SK-N-MC (cell line): ENCODE measurements at regions not wholly inside any gene's neighbourhood (a gene's known extent, or its start where the extent isn't known, plus 50 kb on each side); places are given as distances from the start of the nearest gene placed in this dataset.

Experiments
- DNase-seq: peaks from one replicate; pipeline ENCODE4 v3.0.0-alpha.2; 2011; ENCODE audit warnings: low read depth, low spot score
- H3K27ac ChIP-seq: fragments of 200-600 bp; sonication (generic); 2 replicates; pipeline ENCODE4 v1.5.1; 2016; ENCODE audit warnings: mixed run types
- H3K36me3 ChIP-seq: fragments of 200-600 bp; sonication (generic); 2 replicates; pipeline ENCODE4 v1.6.1; 2017; ENCODE audit warnings: antibody characterized with exemption, low read length, mixed read lengths; ENCODE audit not compliant: insufficient read depth
- H3K4me3 ChIP-seq: fragments of 200-600 bp; sonication (generic); 2 replicates; pipeline ENCODE4 v1.5.1; 2016
- H3K9ac ChIP-seq: fragments of 200-600 bp; sonication (generic); 2 replicates; pipeline ENCODE4 v1.8.0; 2017; ENCODE audit warnings: mixed run types, mixed read lengths; ENCODE audit not compliant: insufficient read length
- H3K9me3 ChIP-seq: fragments of 200-600 bp; sonication (generic); 2 replicates; pipeline ENCODE4 v1.6.1; 2017; ENCODE audit warnings: low read depth, mild to moderate bottlenecking, antibody characterized with exemption, low read length, moderate library complexity, mixed read lengths
- EZH2 ChIP-seq: fragments of 200-600 bp; sonication (generic); IDR thresholded peaks from one replicate; pipeline ENCODE4 v1.6.1; 2017; ENCODE audit warnings: antibody characterized with exemption
- FOXP2 ChIP-seq: optimal IDR thresholded peaks from 2 replicates; pipeline ENCODE3; 2011; ENCODE audit warnings: mild to moderate bottlenecking, moderate library complexity; ENCODE audit not compliant: insufficient read depth; ENCODE audit errors: extremely low read length, control extremely low read depth
- POLR2AphosphoS5 ChIP-seq: IDR thresholded peaks from 2 replicates; pipeline ENCODE4 v1.6.1; 2012; ENCODE audit warnings: mild to moderate bottlenecking, low read depth, low read length, borderline replicate concordance

DNA sequence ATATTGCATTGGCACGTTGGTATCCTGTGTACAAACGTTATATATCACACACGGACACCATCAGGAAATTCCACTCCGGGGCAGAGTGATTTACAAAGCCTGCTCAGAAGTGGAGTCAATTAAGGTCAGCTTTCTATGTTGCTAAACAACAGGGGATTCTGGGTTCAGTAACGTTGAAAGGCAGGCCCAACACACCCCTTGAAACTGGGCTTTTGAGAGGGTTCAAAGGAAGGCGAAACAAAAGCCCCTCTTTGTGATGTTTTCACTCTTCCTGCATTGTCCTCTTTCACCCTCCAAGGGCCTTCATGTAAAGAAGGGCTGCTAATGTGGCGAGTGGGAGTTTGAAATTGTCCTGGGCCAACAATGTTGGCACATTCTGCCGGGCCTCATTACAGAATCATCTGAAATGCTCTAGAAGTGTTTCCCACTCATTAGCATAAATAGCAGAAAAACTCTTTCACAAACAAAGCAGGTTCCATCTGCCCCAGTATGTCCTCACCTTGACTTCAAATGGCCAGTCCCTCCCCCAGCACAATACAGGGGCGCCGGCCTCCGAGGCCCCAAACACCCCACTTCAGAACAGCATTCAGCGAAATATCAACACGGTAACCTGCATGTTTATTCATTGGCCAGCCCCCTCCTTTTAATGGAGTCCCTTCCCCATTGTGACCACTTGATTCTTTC is 76.4 kb downstream of the HES1 start:
- Histone ChIP-seq H3K9me3 (no peaks in the 10 kb centered on the region), H3K27ac (peak overlapping the region; percentile 68), H3K9ac (peak overlapping the region; percentile 12), H3K36me3 (no peaks in the 10 kb centered on the region), H3K4me3 (peak overlapping the region; percentile 14; the same call in 1 of the 2 replicates)
- no peak for TF ChIP-seq EZH2
- TF ChIP-seq FOXP2 = no peak
- no peak for TF ChIP-seq POLR2AphosphoS5
- DNase-seq = no peak

- no peak overlapping the region for H3K9ac ChIP-seq
- H3K9me3 ChIP-seq = no peaks in the 10 kb centered on the region
- TF ChIP-seq EZH2 (no peak), POLR2AphosphoS5 (no peak), FOXP2 (no peak)
- H3K36me3 ChIP-seq = no peaks in the 10 kb centered on the region
- no peak overlapping the region for H3K27ac ChIP-seq
- no peak overlapping the region for H3K4me3 ChIP-seq
- no peak for DNase-seq
Observed at GRCh38 chr3:194212845-194213331, 76.9 kb downstream of the HES1 start.

- Histone ChIP-seq H3K9ac (no peak overlapping the region), H3K9me3 (no peaks in the 10 kb centered on the region), H3K4me3 (no peak overlapping the region), H3K36me3 (no peaks in the 10 kb centered on the region), H3K27ac (no peak overlapping the region)
- TF ChIP-seq EZH2 (no peak), FOXP2 (no peak), POLR2AphosphoS5 (no peak)
- no peak for DNase-seq
Observed at GRCh38 chr3:194215392-194215791, 79.4 kb downstream of the HES1 start.

DNA sequence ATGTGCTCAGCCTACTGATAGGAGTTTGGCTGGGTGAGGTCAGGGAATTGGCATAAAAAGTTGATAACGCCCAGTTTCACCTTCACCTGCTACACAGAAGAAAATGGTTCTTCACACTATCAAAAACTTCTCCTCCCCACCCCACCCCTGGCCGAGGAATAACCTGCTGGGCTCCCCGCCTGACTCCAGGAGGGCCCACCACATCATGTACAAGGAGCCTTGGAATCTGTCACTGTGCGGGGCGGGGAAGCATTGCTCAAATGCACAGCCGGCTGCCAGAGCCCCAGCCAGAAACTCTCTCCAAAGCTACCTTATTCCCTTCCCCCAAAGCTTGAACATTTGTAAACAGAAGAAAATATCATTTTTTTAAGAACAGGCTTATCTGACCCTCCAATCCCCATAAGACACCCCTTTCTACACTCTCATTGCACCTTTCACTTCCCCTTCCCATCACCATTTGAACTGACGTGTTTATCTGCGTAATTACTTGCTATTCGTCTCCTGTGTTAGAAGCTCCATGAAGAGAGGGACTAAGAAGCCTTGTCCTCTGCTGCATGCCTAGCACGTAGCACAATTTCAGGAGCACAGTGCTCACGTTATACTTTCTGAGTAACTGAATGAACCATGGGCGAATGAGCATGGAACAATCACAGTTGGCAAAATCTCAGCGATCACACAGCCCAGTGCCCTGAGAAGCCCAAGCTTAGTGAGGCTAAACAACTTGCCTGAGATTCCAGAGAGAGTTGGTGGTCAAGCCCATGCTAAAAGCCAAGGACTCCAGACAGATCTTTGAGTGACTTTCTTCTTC is 82.9 kb downstream of the HES1 start:
- H3K9ac ChIP-seq = no peak overlapping the region
- no peak overlapping the region for H3K4me3 ChIP-seq
- DNase-seq = no peak
- H3K27ac ChIP-seq = no peak overlapping the region
- no peaks in the 10 kb centered on the region for H3K9me3 ChIP-seq
- no peaks in the 10 kb centered on the region for H3K36me3 ChIP-seq
- no peak for TF ChIP-seq EZH2
- TF ChIP-seq FOXP2 = no peak
- no peak for TF ChIP-seq POLR2AphosphoS5

DNA sequence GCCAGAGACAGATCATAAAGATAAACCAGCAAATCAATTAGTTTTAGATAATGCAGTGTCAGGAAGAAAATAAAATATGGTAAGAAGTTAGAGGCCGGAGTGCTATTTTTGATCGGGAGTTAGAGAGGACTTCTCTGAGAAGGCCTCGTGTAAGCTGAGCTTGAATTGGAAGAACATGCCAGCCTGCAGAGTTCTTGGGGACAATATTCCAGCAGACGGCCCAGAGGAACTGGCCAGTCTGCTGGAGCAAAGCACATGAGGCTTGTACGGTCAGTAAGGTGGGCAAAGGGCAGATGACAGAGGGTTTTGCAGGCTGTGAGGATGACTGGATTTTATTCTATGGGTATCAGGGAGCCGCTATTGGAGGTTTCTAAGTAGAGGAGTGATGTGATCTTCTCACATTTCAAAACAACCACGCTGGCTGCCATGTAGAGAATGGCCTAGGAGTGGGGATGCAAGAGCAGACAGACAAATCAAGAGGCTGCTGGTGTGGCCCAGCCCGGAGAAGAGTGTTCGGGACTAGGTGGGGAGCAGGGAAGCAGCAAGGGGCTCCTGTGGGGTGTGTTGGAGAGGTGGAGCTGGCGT is 84.0 kb downstream of the HES1 start:
- no peak overlapping the region for H3K4me3 ChIP-seq
- H3K27ac ChIP-seq = no peak overlapping the region
- H3K9me3 ChIP-seq = no peaks in the 10 kb centered on the region
- TF ChIP-seq EZH2 (no peak), POLR2AphosphoS5 (no peak), FOXP2 (no peak)
- DNase-seq = no peak
- no peaks in the 10 kb centered on the region for H3K36me3 ChIP-seq
- H3K9ac ChIP-seq = no peak overlapping the region

DNA sequence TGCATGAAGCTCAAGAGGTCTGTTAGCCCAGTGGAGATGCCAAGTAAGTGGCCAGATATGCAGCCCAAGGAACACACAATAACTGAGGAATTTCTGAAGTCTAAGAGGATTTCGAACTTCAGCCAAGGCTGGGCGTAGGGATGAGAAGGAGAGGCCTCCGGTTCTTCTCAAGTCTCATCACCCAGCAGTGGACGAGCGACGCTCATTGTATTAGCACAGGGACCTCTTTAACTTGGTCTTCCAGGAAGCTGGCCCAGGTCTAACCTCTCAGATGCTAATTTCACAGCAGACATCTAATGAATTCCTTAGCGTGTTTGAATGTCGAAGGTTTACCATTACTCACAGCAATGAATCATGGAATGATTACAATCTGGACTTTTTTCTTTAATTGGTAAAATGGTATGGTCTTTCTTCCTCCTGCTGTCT is 85.0 kb downstream of the HES1 start:
- H3K4me3 ChIP-seq = no peak overlapping the region
- DNase-seq = no peak

GRCh38 chr3:194221336-194221735 is 85.4 kb downstream of the HES1 start:
- no peaks in the 10 kb centered on the region for H3K9me3 ChIP-seq
- no peak for DNase-seq
- TF ChIP-seq EZH2 (no peak), FOXP2 (no peak), POLR2AphosphoS5 (no peak)
- no peaks in the 10 kb centered on the region for H3K36me3 ChIP-seq
- no peak overlapping the region for H3K9ac ChIP-seq
- no peak overlapping the region for H3K27ac ChIP-seq
- no peak overlapping the region for H3K4me3 ChIP-seq

More for the DNA sequence above, 85.0 kb downstream of the HES1 start:
- TF ChIP-seq FOXP2 (no peak), EZH2 (no peak), POLR2AphosphoS5 (no peak)
- Histone ChIP-seq H3K9ac (no peak overlapping the region), H3K36me3 (no peaks in the 10 kb centered on the region), H3K27ac (no peak overlapping the region), H3K9me3 (no peaks in the 10 kb centered on the region)

DNA sequence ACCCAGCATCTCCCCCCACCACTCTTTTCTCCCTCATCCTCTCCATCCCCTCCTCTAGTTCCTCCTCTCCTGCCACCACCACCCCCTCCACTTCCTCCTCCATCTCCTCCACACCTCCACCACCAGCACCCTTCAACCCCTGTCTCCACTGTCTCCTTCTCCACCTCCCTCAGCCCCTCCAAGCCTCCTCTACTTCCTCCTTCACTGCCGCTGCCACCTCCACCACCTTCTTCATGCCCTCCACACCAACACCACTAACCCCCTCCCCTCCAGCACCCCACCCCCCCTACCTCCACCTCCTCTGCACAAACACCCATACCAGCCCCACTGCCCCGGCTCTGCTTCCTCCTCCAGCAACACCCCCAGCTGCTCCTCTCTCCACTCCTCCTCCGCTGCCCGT is 88.0 kb downstream of the HES1 start:
- no peak for DNase-seq
- Histone ChIP-seq H3K36me3 (no peaks in the 10 kb centered on the region), H3K27ac (no peak overlapping the region), H3K9me3 (no peaks in the 10 kb centered on the region), H3K9ac (no peak overlapping the region), H3K4me3 (no peak overlapping the region)
- TF ChIP-seq EZH2 (no peak), POLR2AphosphoS5 (no peak), FOXP2 (no peak)
